ENCODE measurements at regions not wholly inside any gene's neighbourhood (a gene's known extent, or its start where the extent isn't known, plus 50 kb on each side); places are given as distances from the start of the nearest gene placed in this dataset.

DNA sequence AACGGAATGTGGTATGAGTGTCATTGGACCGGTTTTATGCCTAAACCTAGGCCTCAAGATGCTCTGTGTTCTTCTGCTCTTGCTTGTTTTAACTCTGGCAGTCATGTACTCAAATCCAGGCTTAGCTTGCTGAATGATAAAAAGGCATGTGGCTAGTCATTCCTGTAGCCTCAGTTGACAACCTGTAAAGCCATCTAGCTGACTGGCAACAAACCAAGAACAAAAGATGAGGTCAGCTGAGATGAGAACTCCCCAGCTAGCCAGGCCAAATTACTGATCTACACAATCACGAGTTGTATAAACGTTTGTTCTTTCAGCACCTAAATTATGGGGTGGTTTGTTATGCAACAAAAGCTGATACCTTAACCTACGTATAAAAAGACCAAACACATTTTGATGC lies 1406.0 kb upstream of the CDH8 start:
- TF ChIP-seq EGR1 (IDR thresholded peaks at IDR 0.05) = no peak
- TF ChIP-seq, protein P1, sequence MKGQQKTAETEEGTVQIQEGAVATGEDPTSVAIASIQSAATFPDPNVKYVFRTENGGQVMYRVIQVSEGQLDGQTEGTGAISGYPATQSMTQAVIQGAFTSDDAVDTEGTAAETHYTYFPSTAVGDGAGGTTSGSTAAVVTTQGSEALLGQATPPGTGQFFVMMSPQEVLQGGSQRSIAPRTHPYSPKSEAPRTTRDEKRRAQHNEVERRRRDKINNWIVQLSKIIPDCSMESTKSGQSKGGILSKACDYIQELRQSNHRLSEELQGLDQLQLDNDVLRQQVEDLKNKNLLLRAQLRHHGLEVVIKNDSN (IDR thresholded peaks at IDR 0.05) = no peak
- TF ChIP-seq REST (IDR thresholded peaks at IDR 0.05; ENCODE audit: low read depth) = no peak
- TF ChIP-seq CEBPB (IDR thresholded peaks at IDR 0.05) = no peak
- TF ChIP-seq ZBTB7A (IDR thresholded peaks at IDR 0.05; ENCODE audit: low read depth) = no peak
- no peak for TF ChIP-seq TCF12 (IDR thresholded peaks at IDR 0.05; ENCODE audit: low read depth)
- TF ChIP-seq NFIC (IDR thresholded peaks at IDR 0.05) = no peak
- no peak for TF ChIP-seq CREB1 (IDR thresholded peaks at IDR 0.05; ENCODE audit: low read depth)
- no peak for TF ChIP-seq TEAD4 (IDR thresholded peaks at IDR 0.05)

- TF ChIP-seq EGR1 (IDR thresholded peaks at IDR 0.05) (no peak), CREB1 (IDR thresholded peaks at IDR 0.05; ENCODE audit: low read depth) (no peak), CEBPB (IDR thresholded peaks at IDR 0.05) (no peak), ZBTB7A (IDR thresholded peaks at IDR 0.05; ENCODE audit: low read depth) (no peak), EP300 (IDR thresholded peaks at IDR 0.05; ENCODE audit: borderline replicate concordance) (no peak), RAD21 (IDR thresholded peaks at IDR 0.05; ENCODE audit: low read depth) (no peak), NFIC (IDR thresholded peaks at IDR 0.05) (no peak), FOXM1 (IDR thresholded peaks at IDR 0.05; ENCODE audit: borderline replicate concordance, low read depth) (no peak), YY1 (IDR thresholded peaks at IDR 0.05; ENCODE audit: low read depth) (no peak), TEAD4 (IDR thresholded peaks at IDR 0.05) (no peak), TCF12 (IDR thresholded peaks at IDR 0.05; ENCODE audit: low read depth) (no peak), TAF1 (IDR thresholded peaks at IDR 0.05; ENCODE audit: low read depth) (no peak), REST (IDR thresholded peaks at IDR 0.05; ENCODE audit: low read depth) (no peak)
- TF ChIP-seq, protein P2, sequence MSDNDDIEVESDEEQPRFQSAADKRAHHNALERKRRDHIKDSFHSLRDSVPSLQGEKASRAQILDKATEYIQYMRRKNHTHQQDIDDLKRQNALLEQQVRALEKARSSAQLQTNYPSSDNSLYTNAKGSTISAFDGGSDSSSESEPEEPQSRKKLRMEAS (IDR thresholded peaks at IDR 0.05) = no peak
- TF ChIP-seq, protein P1 (IDR thresholded peaks at IDR 0.05) = no peak
Measured at GRCh38 chr16:63426275-63426870, 1390.1 kb upstream of the CDH8 start.

- TF ChIP-seq REST (IDR thresholded peaks at IDR 0.05; ENCODE audit: low read depth) (no peak), EGR1 (IDR thresholded peaks at IDR 0.05) (no peak), TCF12 (IDR thresholded peaks at IDR 0.05; ENCODE audit: low read depth) (no peak), TAF1 (IDR thresholded peaks at IDR 0.05; ENCODE audit: low read depth) (no peak), CEBPB (IDR thresholded peaks at IDR 0.05) (no peak), ZBTB7A (IDR thresholded peaks at IDR 0.05; ENCODE audit: low read depth) (no peak), CREB1 (IDR thresholded peaks at IDR 0.05; ENCODE audit: low read depth) (no peak)
Measured at GRCh38 chr16:63422715-63423114, 1386.5 kb upstream of the CDH8 start.

GRCh38 chr16:63416712-63417111 lies 1380.5 kb upstream of the CDH8 start:
- no peak for TF ChIP-seq YY1 (IDR thresholded peaks at IDR 0.05; ENCODE audit: low read depth)

DNA sequence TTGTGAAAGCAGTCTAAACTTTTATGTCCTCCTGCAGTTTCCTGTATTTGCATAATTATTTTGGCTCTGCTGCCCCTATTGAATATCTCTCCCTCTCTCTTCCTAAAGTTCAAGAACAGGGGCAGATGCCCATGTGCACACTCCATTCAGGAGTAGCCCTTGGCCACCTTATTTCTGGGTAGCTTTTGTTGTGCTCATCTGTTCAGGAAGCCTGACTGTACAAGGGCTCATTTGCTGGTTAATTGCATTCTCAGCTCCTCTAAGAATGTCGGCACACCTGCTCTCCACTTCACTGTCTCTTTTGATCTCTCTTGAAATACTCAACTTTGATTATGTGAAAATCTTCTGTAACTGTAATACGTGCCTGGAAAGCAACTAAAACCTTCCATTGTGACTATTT lies 1378.8 kb upstream of the CDH8 start:
- TF ChIP-seq EP300 (IDR thresholded peaks at IDR 0.05; ENCODE audit: borderline replicate concordance) (no peak), REST (IDR thresholded peaks at IDR 0.05; ENCODE audit: low read depth) (no peak), FOXM1 (IDR thresholded peaks at IDR 0.05; ENCODE audit: borderline replicate concordance, low read depth) (no peak), RAD21 (IDR thresholded peaks at IDR 0.05; ENCODE audit: low read depth) (no peak), CREB1 (IDR thresholded peaks at IDR 0.05; ENCODE audit: low read depth) (no peak), CEBPB (IDR thresholded peaks at IDR 0.05) (no peak), TCF12 (IDR thresholded peaks at IDR 0.05; ENCODE audit: low read depth) (no peak), EGR1 (IDR thresholded peaks at IDR 0.05) (no peak), NFIC (IDR thresholded peaks at IDR 0.05) (no peak), ZBTB7A (IDR thresholded peaks at IDR 0.05; ENCODE audit: low read depth) (no peak), TEAD4 (IDR thresholded peaks at IDR 0.05) (no peak)
- TF ChIP-seq, protein P2 (IDR thresholded peaks at IDR 0.05) = no peak
- TF ChIP-seq, protein P1 (IDR thresholded peaks at IDR 0.05) = no peak
